NCI-H1694 treated with DMSO at 0.1 percent for 48 hours (cell line): ENCODE measurements at regions not wholly inside any gene's neighbourhood (a gene's known extent, or its start where the extent isn't known, plus 50 kb on each side); places are given as distances from the start of the nearest gene placed in this dataset.

Source experiments
- DNase-seq: peaks from one replicate; lab custom pipeline; 2025; lab: John Stamatoyannopoulos, UW

- DNase-seq: no peak
Measured at GRCh38 chr12:30092983-30093617, 309.4 kb upstream of the TMTC1 start.

GRCh38 chr12:30090258-30090657, 306.5 kb upstream of the TMTC1 start:
- no peak for DNase-seq

- no peak for DNase-seq
Measured at GRCh38 chr12:30088259-30088995, 304.7 kb upstream of the TMTC1 start.

- no peak for DNase-seq
Measured at GRCh38 chr12:30082381-30082780, 298.6 kb upstream of the TMTC1 start.

- DNase-seq: no peak
Measured at GRCh38 chr12:30074916-30075315, 291.2 kb upstream of the TMTC1 start.

- DNase-seq: no peak
Measured at GRCh38 chr12:30072824-30073223, 289.1 kb upstream of the TMTC1 start.

- no peak for DNase-seq
Measured at GRCh38 chr12:30067146-30067545, 283.4 kb upstream of the TMTC1 start.

- no peak for DNase-seq
Measured at GRCh38 chr12:30064906-30065305, 281.2 kb upstream of the TMTC1 start.

- DNase-seq: no peak
Measured at GRCh38 chr12:30063435-30063945, 279.7 kb upstream of the TMTC1 start.

GRCh38 chr12:30048371-30048770, 264.6 kb upstream of the TMTC1 start:
- DNase-seq: no peak

- no peak for DNase-seq
Measured at GRCh38 chr12:30047516-30048254, 263.9 kb upstream of the TMTC1 start.

GRCh38 chr12:30046376-30046775, 262.6 kb upstream of the TMTC1 start:
- no peak for DNase-seq

- no peak for DNase-seq
Measured at GRCh38 chr12:30045171-30045570, 261.4 kb upstream of the TMTC1 start.

GRCh38 chr12:30044206-30044605, 260.5 kb upstream of the TMTC1 start:
- no peak for DNase-seq

- no peak for DNase-seq
Measured at GRCh38 chr12:30043151-30043847, 259.6 kb upstream of the TMTC1 start.

- DNase-seq: no peak
Measured at GRCh38 chr12:30041096-30041495, 257.4 kb upstream of the TMTC1 start.

- DNase-seq: no peak
Measured at GRCh38 chr12:30030693-30031374, 247.1 kb upstream of the TMTC1 start.

GRCh38 chr12:30026621-30027234, 243.0 kb upstream of the TMTC1 start:
- no peak for DNase-seq

- no peak for DNase-seq
Measured at GRCh38 chr12:30025317-30025716, 241.6 kb upstream of the TMTC1 start.

GRCh38 chr12:30023186-30023585, 239.4 kb upstream of the TMTC1 start:
- no peak for DNase-seq
